Breast epithelium (tissue), 3 donors: ENCODE measurements at regions not wholly inside any gene's neighbourhood (a gene's known extent, or its start where the extent isn't known, plus 50 kb on each side); places are given as distances from the start of the nearest gene placed in this dataset.

Source experiments
- POLR2A ChIP-seq: fragments of 450-650 bp; IDR thresholded peaks from one replicate; pipeline ENCODE4 v1.6.1; 2016; ENCODE audit warnings: antibody characterized with exemption, mild to moderate bottlenecking, moderate library complexity
- TF ChIP-seq, protein P1 (sequence below), 3 donors: fragments of 450-650 bp; IDR thresholded peaks; one replicate each; pipeline ENCODE4 v1.5.1; 2016 to 2017; ENCODE audit warnings: antibody characterized with exemption in 3 of 3, mild to moderate bottlenecking in 3 of 3, moderate library complexity in 3 of 3

DNA sequence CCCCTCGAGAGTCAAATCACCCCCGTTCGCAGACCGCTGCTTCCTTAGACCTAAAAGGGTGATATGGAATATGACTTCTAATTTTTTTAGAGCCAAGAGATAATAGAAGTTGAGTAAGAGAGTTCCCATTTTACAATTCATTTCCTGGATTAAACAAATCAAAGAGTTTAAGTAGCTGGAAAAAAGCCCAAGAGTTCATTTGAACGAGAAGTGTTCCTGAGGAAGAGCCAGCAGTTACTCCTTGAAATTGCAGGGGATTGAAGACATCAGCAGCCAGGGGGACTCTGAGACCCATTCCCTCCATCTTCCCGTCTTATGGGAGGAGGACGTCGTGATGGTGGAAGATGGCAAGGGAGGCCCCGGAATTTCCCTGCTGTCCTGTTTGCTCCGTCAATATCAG lies 277.0 kb downstream of the WDR11 start:
- no peak for TF ChIP-seq POLR2A
- TF ChIP-seq, protein P1, sequence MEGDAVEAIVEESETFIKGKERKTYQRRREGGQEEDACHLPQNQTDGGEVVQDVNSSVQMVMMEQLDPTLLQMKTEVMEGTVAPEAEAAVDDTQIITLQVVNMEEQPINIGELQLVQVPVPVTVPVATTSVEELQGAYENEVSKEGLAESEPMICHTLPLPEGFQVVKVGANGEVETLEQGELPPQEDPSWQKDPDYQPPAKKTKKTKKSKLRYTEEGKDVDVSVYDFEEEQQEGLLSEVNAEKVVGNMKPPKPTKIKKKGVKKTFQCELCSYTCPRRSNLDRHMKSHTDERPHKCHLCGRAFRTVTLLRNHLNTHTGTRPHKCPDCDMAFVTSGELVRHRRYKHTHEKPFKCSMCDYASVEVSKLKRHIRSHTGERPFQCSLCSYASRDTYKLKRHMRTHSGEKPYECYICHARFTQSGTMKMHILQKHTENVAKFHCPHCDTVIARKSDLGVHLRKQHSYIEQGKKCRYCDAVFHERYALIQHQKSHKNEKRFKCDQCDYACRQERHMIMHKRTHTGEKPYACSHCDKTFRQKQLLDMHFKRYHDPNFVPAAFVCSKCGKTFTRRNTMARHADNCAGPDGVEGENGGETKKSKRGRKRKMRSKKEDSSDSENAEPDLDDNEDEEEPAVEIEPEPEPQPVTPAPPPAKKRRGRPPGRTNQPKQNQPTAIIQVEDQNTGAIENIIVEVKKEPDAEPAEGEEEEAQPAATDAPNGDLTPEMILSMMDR (IDR thresholded peaks at IDR 0.05), result no peak
